Epithelial cell of proximal tubule (primary cell): ENCODE measurements at regions not wholly inside any gene's neighbourhood (a gene's known extent, or its start where the extent isn't known, plus 50 kb on each side); places are given as distances from the start of the nearest gene placed in this dataset.

ENCODE experiments used
- DNase-seq: peaks from one replicate; pipeline ENCODE4 v3.0.0-alpha.2; 2011; ENCODE audit warnings: low read depth
- H3K4me3 ChIP-seq: 2 replicates; pipeline ENCODE4 v1.5.1; 2011; ENCODE audit warnings: low read depth, mild to moderate bottlenecking, low read length
- TF ChIP-seq, protein P1 (sequence below): conservative IDR thresholded peaks from 2 replicates; pipeline ENCODE4 v1.5.1; 2012; ENCODE audit warnings: low read depth, mild to moderate bottlenecking, low read length

DNA sequence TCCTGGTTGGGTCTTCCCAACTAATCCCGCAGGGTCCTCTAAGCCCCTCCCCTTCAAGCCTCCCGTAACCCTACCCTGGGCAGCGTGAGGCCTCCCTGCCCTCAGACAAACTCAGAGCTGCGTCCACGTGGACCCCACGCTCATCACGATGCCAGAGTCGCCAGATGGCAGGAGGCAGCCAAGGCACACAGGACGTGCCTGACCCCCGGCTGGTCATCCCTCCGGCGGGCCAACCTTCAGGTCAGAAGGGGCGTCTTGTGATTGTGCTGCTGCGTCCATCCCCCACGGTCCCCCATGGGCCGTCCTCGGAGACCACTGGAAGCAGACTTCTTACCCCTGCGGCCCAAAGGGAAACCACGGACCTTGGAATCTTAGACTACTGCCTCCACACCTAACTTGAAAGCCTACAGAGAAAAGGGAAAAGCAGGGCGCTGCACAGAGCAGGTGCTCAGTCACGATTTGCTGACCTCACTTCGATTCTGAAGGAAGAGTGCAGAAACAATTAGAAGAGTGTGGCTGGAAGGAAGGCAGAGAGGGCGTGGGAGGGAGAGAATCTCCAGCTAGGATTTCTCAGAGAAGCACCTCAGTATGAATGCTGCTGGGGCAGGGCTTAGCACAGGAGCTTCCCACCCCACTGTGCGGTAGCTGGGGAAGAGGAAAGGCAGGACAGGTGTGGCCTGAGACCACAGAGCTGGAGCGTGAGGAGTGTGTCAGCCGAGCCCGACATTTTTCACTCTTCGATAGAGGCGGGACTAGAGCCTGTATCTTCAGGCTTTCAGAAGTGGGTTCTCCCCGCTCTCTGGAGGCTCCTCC, 174.8 kb downstream of the ERCC6L2 start:
- no peak overlapping the region for H3K4me3 ChIP-seq
- TF ChIP-seq, protein P1, sequence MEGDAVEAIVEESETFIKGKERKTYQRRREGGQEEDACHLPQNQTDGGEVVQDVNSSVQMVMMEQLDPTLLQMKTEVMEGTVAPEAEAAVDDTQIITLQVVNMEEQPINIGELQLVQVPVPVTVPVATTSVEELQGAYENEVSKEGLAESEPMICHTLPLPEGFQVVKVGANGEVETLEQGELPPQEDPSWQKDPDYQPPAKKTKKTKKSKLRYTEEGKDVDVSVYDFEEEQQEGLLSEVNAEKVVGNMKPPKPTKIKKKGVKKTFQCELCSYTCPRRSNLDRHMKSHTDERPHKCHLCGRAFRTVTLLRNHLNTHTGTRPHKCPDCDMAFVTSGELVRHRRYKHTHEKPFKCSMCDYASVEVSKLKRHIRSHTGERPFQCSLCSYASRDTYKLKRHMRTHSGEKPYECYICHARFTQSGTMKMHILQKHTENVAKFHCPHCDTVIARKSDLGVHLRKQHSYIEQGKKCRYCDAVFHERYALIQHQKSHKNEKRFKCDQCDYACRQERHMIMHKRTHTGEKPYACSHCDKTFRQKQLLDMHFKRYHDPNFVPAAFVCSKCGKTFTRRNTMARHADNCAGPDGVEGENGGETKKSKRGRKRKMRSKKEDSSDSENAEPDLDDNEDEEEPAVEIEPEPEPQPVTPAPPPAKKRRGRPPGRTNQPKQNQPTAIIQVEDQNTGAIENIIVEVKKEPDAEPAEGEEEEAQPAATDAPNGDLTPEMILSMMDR, result no peak
- DNase-seq, result no peak

DNA sequence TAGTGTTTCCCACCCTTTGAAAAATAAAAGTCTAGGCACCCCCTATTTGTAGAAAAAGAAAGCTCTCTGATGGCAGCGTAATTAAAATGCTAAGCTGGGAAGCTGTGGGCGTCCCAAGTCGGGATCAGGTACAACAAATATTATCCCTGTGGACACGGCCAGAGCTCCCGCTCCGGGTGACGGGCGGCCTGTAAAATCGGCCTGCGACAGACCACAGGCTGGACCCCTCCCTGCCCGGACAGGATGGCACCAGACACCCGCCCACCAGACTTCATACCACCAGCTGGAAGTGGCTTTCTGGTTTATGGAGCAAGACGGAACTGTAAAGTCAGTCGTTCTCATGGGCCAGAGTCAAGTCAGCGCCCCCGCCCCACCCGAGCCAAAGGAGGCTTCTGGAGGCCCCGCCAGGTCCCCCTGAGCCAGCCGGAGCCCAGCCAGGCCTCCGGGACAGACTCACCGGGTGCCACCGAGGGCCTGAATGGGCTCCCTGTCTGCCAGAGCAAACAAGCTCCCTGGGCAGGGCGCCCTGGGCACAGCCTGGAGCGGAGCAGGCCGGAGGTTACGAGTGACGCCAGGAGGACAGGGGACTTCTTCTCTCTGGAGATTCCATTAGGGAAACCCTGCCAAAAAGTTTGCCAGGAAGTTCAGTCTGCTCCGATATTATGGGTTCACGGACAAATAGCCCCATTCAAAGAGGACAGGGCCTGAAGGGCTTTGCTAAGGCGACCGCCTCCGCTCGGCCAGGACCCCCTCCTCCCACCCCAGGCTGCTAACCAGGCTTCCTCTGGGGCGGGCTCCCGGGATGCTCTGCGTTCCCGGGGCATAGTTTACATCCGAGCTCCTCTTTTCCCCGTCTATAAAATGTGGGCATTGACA, 173.7 kb downstream of the ERCC6L2 start:
- TF ChIP-seq, protein P1, result no peak
- H3K4me3 ChIP-seq, result no peak overlapping the region
- DNase-seq, result no peak

DNA sequence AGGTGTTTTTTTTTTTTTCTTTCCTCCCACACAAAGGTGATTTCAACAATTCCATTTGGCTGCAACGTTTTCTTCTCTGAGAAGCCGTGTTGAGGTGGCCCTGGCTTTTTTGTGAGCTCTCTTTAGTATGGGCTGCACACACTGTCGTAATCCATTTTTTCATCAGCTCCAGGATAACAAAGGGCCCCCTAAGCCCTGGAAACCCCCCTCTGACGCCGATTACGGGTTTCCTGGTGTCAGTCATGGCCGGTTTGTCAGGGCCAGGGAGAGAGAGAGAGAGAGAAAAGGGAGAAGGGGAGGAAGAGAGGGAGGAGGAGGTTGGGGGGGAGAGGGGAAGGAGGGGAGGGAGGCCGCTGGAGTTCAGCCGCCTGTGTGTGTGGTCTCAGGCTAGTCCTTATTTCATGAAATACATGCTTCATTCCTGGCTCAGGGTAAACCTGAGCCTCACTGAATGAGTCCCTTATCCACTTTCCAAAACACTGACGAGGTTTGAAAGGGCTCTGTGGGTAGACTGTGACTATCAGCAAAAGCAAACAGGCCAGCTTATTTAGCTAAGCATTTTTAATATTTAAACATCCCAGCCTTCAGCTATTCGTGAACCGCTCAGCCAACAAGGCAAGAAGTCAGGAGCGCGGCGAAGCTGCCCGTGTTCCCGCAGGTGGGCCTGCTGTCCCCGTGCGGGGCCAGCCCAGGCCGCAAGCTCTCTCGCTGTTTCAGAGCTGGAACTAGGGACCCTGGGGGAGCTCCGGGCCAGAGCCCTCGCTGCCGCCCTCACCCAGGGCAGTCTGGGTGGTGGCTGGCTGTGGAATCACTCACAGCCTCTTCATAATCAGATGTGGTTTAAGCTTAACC, 172.8 kb downstream of the ERCC6L2 start:
- no peak overlapping the region for H3K4me3 ChIP-seq
- DNase-seq, result peak; percentile 19
- TF ChIP-seq, protein P1, result no peak

DNA sequence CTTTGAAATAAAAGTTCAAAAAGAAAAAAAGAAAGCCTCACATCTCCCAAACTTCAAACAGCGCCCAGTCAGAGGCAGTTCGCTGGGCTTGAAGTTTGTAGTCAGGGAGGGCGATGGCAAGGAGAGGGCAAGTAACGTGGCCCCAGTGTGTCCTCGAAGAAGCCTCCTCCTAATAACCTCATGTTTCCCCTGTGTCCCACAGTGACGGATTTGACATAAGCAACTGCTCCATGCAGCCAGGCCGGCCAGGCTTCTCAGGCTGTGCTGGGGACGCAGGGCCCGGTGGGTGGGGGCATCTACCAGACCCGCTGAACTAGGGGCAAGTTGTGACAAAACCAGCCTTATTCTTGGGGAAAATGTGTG, 172.2 kb downstream of the ERCC6L2 start:
- TF ChIP-seq, protein P1, result no peak
- no peak overlapping the region for H3K4me3 ChIP-seq
- DNase-seq, result no peak

DNA sequence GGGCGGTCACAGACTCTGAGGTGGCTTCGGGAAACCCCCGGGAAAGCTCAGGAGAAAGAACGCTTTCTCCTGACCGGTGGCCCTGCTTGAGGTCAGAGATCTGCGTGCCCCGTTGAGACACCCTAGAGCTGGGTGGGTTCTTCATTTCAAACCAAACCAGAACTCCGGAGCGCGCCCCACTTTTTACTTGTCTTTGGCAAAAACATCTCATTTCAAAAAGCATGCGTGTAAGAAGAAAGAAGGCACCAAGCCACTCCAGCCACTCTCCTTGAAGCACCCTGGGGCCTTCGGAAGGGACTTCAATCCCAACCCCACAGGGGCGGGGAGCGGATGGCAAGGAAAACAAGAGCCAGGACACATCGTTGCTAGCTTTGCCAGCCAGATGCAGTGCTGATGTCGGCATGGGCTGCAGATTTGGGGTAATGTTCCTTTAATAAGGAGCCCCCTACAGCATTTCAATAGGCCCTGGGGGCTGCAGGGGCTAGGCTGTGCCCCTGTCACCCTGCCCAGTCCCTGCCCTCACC, 171.7 kb downstream of the ERCC6L2 start:
- no peak overlapping the region for H3K4me3 ChIP-seq
- TF ChIP-seq, protein P1, result no peak
- DNase-seq, result no peak

DNA sequence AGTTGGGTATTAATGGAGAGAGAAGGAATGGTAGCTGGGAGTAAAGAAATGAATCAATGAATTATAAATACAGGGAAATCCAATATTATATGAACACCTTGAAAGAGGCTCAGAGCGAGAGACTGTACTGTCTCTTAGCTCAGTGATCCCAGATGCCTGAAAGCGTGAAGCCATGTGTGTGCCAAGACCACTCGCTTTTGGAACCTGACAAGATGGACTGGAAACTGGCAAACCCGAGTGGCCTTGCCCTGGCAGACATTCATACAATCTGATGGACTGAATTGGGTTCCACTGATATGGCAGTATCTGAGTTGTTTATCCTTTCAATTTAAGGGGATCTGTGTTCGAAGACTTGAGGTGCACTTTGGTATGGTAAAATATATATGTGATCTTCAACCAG, 170.3 kb downstream of the ERCC6L2 start:
- H3K4me3 ChIP-seq, result no peak overlapping the region
- TF ChIP-seq, protein P1, result no peak
- no peak for DNase-seq
